Osteoblast (primary cell): ENCODE measurements at regions not wholly inside any gene's neighbourhood (a gene's known extent, or its start where the extent isn't known, plus 50 kb on each side); places are given as distances from the start of the nearest gene placed in this dataset.
A peak's percentile ranks its signal among the peaks of the same experiment; 100 is the strongest.

Experiments used
- DNase-seq: peaks from one replicate; pipeline ENCODE4 v3.0.0; 2011; ENCODE audit warnings: low spot score, mixed read lengths; ENCODE audit not compliant: insufficient read length; ENCODE audit errors: missing footprints
- H2AFZ ChIP-seq: 2 replicates; pipeline ENCODE4 v1.6.0; 2011; ENCODE audit warnings: mild to moderate bottlenecking, low read length
- H3K27ac ChIP-seq: 2 replicates; pipeline ENCODE4 v1.5.1; 2011; ENCODE audit warnings: mild to moderate bottlenecking, low read depth, low read length, moderate library complexity
- H3K27me3 ChIP-seq: 2 replicates; pipeline ENCODE4 v1.6.0; 2012; ENCODE audit warnings: mild to moderate bottlenecking, control low read depth, inconsistent platforms, low read length, moderate library complexity; ENCODE audit not compliant: insufficient read depth
- H3K36me3 ChIP-seq: 2 replicates; pipeline ENCODE4 v1.5.1; 2011; ENCODE audit warnings: mild to moderate bottlenecking, low read length, control low read depth, moderate library complexity; ENCODE audit not compliant: insufficient read depth
- H3K4me1 ChIP-seq: 2 replicates; pipeline ENCODE4 v1.5.1; 2011; ENCODE audit warnings: mild to moderate bottlenecking, low read length, control low read depth, moderate library complexity; ENCODE audit not compliant: insufficient read depth
- H3K4me2 ChIP-seq: 2 replicates; pipeline ENCODE4 v1.6.0; 2011; ENCODE audit warnings: mild to moderate bottlenecking, low read length; ENCODE audit not compliant: insufficient read depth
- H3K4me3 ChIP-seq: fragments of 200-600 bp; sonication (generic); 3 replicates; pipeline ENCODE4 v1.5.1; 2012; ENCODE audit warnings: mild to moderate bottlenecking, low read length, inconsistent platforms; ENCODE audit not compliant: insufficient read depth
- H3K79me2 ChIP-seq: 2 replicates; pipeline ENCODE4 v1.6.0; 2012; ENCODE audit warnings: mild to moderate bottlenecking, low read length, control low read depth, inconsistent platforms; ENCODE audit not compliant: insufficient read depth
- H3K9me3 ChIP-seq: 2 replicates; pipeline ENCODE4 v1.5.1; 2011; ENCODE audit warnings: low read depth, low read length, control low read depth
- H4K20me1 ChIP-seq: 2 replicates; pipeline ENCODE4 v1.6.0; 2012; ENCODE audit warnings: mild to moderate bottlenecking, low read length, control low read depth; ENCODE audit not compliant: insufficient read depth
- TF ChIP-seq, protein P1 (sequence below): IDR thresholded peaks from 2 replicates; pipeline ENCODE4 v1.5.1; 2011; ENCODE audit warnings: mild to moderate bottlenecking, low read depth, low read length, moderate library complexity; ENCODE audit errors: extremely low read depth

DNA sequence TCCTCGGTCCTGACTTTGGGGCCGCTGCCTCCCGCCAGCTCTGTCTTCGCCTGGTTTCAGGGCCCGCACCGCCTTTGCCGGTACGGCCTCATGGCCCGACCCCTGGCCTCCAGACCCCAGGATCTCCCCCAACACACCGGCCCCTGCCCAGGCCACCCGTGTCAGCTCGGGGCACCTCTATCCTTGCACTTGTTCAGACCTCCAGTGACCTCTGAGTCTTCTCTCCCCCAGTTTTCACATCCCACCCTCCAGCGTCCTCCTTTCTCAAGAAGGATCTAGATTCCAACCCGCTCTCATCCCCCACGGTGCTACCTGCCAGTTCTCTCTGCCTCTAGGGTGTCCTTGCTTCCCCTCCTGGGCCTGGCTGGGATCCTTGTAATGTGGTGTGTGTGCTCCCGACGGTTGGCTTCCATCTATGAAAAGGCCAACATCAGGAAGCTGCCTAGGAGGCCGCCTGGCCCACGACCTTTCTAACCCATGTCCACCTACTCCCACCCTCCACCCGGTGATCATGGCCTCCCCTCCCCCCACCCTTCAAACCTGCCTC is 61.1 kb downstream of the SPATA31C2 start:
- Histone ChIP-seq H3K27ac (no peak overlapping the region), H3K9me3 (no peaks in the 10 kb centered on the region), H3K79me2 (no peaks in the 10 kb centered on the region), H3K4me2 (peak overlapping the region; percentile 92), H3K36me3 (no peaks in the 10 kb centered on the region), H4K20me1 (no peaks in the 10 kb centered on the region), H2AFZ (peak overlapping the region; percentile 93), H3K4me1 (peaks cover 2% of the 10 kb centered on the region), H3K27me3 (no peaks in the 10 kb centered on the region), H3K4me3 (peak overlapping the region; percentile 71)
- TF ChIP-seq, protein P1, sequence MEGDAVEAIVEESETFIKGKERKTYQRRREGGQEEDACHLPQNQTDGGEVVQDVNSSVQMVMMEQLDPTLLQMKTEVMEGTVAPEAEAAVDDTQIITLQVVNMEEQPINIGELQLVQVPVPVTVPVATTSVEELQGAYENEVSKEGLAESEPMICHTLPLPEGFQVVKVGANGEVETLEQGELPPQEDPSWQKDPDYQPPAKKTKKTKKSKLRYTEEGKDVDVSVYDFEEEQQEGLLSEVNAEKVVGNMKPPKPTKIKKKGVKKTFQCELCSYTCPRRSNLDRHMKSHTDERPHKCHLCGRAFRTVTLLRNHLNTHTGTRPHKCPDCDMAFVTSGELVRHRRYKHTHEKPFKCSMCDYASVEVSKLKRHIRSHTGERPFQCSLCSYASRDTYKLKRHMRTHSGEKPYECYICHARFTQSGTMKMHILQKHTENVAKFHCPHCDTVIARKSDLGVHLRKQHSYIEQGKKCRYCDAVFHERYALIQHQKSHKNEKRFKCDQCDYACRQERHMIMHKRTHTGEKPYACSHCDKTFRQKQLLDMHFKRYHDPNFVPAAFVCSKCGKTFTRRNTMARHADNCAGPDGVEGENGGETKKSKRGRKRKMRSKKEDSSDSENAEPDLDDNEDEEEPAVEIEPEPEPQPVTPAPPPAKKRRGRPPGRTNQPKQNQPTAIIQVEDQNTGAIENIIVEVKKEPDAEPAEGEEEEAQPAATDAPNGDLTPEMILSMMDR = no peak
- no peak for DNase-seq

DNA sequence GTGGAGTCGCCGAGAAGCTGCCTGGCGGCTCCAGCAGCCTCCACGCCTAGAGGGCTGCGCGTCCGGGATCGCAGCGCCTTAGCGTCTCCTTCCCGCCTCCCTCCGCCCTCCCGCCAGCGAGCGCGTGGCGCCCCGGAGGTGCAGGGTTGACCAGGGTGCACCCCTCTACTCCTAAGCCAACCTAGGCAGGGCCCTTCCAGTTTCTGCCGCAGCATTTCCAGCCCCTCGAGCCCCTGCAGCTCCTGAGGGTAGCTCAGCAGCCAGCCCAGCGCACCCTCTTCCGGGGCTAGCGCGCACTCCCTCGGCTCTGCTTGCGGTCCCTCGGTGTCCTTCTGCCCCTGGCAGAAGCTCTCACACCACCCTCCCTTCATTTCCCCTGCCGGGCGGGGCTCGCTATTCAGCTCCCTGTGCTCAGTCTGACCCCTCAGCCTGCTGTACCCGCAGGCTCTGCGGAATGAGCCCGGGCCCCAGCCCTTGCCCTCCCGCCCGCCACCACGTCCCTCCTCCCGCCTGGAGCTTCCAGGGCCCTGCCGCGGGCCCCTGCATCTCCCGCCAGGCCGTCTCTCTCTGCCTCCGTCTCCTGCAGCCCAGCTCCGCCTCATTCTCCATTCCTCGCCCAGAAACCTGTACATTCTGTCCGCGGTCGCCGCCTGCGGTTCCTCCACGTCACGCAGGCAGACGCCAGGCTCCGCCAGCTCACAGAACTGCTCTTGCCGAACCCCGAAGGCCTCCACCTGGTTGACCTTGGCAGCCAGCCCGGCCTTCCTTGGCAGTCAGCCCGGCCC is 61.8 kb downstream of the SPATA31C2 start:
- Histone ChIP-seq H3K4me1 (peaks cover 2% of the 10 kb centered on the region), H3K27ac (no peak overlapping the region), H3K4me3 (peak overlapping the region; percentile 71), H3K4me2 (peak overlapping the region; percentile 92), H4K20me1 (no peaks in the 10 kb centered on the region), H3K27me3 (no peaks in the 10 kb centered on the region), H3K36me3 (no peaks in the 10 kb centered on the region), H3K79me2 (no peaks in the 10 kb centered on the region), H3K9me3 (no peaks in the 10 kb centered on the region), H2AFZ (peak overlapping the region; percentile 93)
- peak; percentile 91 for DNase-seq
- TF ChIP-seq, protein P1 = no peak

DNA sequence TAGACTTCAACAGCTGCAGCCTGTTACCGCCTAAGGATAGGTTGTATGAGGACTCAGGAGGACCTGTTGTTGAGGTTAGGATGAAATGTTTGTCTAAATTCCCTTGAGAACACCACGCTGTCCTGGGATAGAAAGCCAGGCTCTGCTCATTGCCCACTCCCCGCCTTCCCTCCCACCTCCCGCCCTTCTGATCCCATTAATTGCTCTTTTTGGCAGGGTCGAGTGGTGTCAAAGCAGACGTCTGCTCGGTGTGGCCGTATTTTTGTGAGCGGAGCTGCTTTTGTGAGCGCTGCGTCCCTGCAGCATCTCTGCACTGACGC is 62.3 kb downstream of the SPATA31C2 start:
- no peak overlapping the region for H3K27ac ChIP-seq
- no peaks in the 10 kb centered on the region for H3K79me2 ChIP-seq
- H3K4me2 ChIP-seq = peak overlapping the region; percentile 92
- no peaks in the 10 kb centered on the region for H3K27me3 ChIP-seq
- no peaks in the 10 kb centered on the region for H3K9me3 ChIP-seq
- no peak for DNase-seq
- H4K20me1 ChIP-seq = no peaks in the 10 kb centered on the region
- TF ChIP-seq, protein P1 = peak; percentile 23
- peak overlapping the region; percentile 71 for H3K4me3 ChIP-seq
- H3K36me3 ChIP-seq = no peaks in the 10 kb centered on the region
- peak overlapping the region; percentile 93 for H2AFZ ChIP-seq
- peaks cover 2% of the 10 kb centered on the region for H3K4me1 ChIP-seq

DNA sequence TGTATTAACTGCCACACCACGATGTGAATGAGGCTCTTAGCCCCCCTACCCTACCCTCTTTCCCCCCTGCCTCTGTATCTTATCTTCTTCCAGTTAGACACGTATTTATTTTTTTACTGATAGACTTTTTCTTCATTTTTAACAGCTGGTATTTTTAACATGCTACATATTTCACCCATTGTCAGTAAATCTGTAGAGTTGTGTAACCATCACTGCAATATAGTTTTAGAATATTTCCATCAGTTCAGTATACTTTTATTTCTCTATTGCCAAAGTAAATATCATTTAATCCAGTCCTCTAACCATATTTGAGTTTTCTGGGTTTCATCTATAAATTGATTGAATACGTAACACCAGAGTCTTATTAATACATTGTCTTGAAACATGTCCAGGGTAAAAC is 62.8 kb downstream of the SPATA31C2 start:
- Histone ChIP-seq H3K27me3 (no peaks in the 10 kb centered on the region), H3K4me2 (peak overlapping the region; percentile 92), H3K9me3 (no peaks in the 10 kb centered on the region), H3K79me2 (no peaks in the 10 kb centered on the region), H2AFZ (no peak overlapping the region), H3K27ac (no peak overlapping the region), H3K4me1 (peaks cover 2% of the 10 kb centered on the region), H4K20me1 (no peaks in the 10 kb centered on the region), H3K36me3 (no peaks in the 10 kb centered on the region), H3K4me3 (no peak overlapping the region)
- DNase-seq = no peak
- TF ChIP-seq, protein P1 = no peak
